ENCODE measurements at regions not wholly inside any gene's neighbourhood (a gene's known extent, or its start where the extent isn't known, plus 50 kb on each side); places are given as distances from the start of the nearest gene placed in this dataset.
"Not testable (repeated sequence)": the region's sequence is repeated elsewhere in the genome, so short reads cannot be mapped to it uniquely, and the experiment has no call there.

DNA sequence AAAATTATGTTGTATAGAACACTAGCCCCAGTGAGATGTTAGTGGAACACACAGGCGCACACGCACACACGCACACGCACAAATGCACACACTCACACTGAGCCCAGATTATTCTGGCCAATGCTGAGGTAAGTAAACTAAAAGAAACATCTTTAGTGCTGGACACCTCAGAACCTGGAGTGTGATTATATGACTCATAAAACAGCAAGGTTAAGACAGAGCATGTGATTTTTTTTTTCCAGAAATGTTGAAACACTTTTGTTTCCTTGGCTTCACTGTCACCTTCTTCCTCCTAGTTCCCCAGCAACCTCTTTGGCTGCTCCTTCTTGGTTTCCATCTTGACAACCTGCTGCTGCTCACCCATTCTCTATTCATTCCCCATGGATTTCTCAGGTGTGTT, 141.0 kb upstream of the ALG10B start (continued):
- TF ChIP-seq JUND (IDR thresholded peaks at IDR 0.05; ENCODE audit: low read length) (no peak), MAFK (IDR thresholded peaks at IDR 0.05; ENCODE audit: low read depth, low read length) (no peak), RNF2 (IDR thresholded peaks at IDR 0.05; ENCODE audit: borderline replicate concordance, low read depth, low read length, missing control alignments, poor library complexity, severe bottlenecking) (no peak)

DNA sequence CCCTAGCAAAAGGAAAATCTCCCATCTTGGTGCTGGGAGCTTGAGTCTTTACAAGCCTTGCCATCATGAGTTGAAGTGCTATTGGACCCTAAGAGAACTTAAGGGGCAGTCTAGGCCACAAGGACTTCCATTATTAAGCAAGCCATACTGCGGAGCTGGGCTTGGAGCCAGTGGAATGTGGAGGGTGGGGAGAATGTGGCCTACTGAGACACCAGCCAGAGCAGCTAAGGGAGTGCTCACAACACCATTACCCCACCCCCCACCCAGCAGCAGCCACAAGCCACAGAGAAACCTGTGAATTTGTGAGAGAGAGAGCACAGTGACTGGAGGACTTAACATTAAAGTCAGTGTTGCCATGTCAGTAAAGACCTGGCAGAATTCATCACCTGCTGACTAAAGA, 133.0 kb upstream of the ALG10B start:
- H3K4me1 ChIP-seq (replicated peaks in 1 of 4; ENCODE audit: control insufficient read depth in 3 of 4, insufficient read depth in 4 of 4, low read length in 3 of 4); H2BK20ac ChIP-seq (ENCODE audit: low read length); H3K36me3 ChIP-seq (ENCODE audit: control insufficient read depth in 2 of 4, insufficient read depth in 4 of 4, low read length in 3 of 4); H4K91ac ChIP-seq (replicated peaks; ENCODE audit: insufficient read length, low read length); H3K4me2 ChIP-seq (ENCODE audit: insufficient read depth in 1 of 2, low read depth in 2 of 2, low read length in 2 of 2); H4K8ac ChIP-seq (ENCODE audit: extremely low read depth, insufficient read depth, low read length); H3K79me2 ChIP-seq (ENCODE audit: control insufficient read depth in 1 of 2, insufficient read depth in 2 of 2, low read length in 2 of 2); CTCF ChIA-PET (ENCODE audit: partially characterized antibody); POLR2A ChIA-PET (ENCODE audit: partially characterized antibody); H2BK15ac ChIP-seq (ENCODE audit: low read length); FAIRE-seq; H2BK5ac ChIP-seq (ENCODE audit: low read depth, low read length); H3K23me2 ChIP-seq (ENCODE audit: low read depth, low read length); H2AK5ac ChIP-seq (ENCODE audit: low read depth, low read length); H2AFZ ChIP-seq (ENCODE audit: low read length); H3K4me3 ChIP-seq (ENCODE audit: extremely low read depth in 1 of 4, insufficient read depth in 2 of 4, low read depth in 3 of 4, low read length in 4 of 4); H3K56ac ChIP-seq (replicated peaks; ENCODE audit: insufficient read length, low read depth, low read length); H3K23ac ChIP-seq (ENCODE audit: insufficient read length); H3K79me1 ChIP-seq (ENCODE audit: low read depth, low read length); H4K20me1 ChIP-seq (replicated peaks in 1 of 2; ENCODE audit: control insufficient read depth in 1 of 2, insufficient read depth in 2 of 2, low read length in 2 of 2); H4K5ac ChIP-seq (ENCODE audit: insufficient read length, low read depth, low read length); H3K9ac ChIP-seq (replicated peaks in 1 of 4; ENCODE audit: extremely low read depth in 1 of 4, low read depth in 3 of 4, low read length in 3 of 4); DNase-seq (ENCODE audit: low read depth in 1 of 2, low spot score in 2 of 2); H2BK12ac ChIP-seq (ENCODE audit: low read depth, low read length); H3K18ac ChIP-seq (ENCODE audit: extremely low read depth, low read length); H3K14ac ChIP-seq (ENCODE audit: insufficient read length); H3K27ac ChIP-seq (ENCODE audit: low read depth, low read length); H3K27me3 ChIP-seq (replicated peaks in 1 of 4; ENCODE audit: control insufficient read depth in 3 of 4, extremely low read depth in 1 of 4, insufficient read depth in 3 of 4, low read length in 3 of 4); H2BK120ac ChIP-seq (replicated peaks; ENCODE audit: low read depth, low read length); H3K4ac ChIP-seq (replicated peaks; ENCODE audit: insufficient read length, low read depth, low read length): not testable (repeated sequence)
- peaks cover 34 to 35% of the 10 kb centered on the region in 2 experiments for H3K9me3 ChIP-seq (ENCODE audit: insufficient read depth in 2 of 2, low read depth in 1 of 2, low read length in 1 of 2)
- 89% methylated on average over 1 of the region's 1 CpG; no CpG with 5 or more reads in 1 of the 2 experiments for WGBS, 2 experiments (ENCODE audit: extremely low coverage in 1 of 2, insufficient coverage in 1 of 2, insufficient read length in 1 of 2, insufficient replicate concordance in 2 of 2, low coverage in 1 of 2, low lambda C conversion rate in 2 of 2, missing lambda C conversion rate in 1 of 2)
